H9 (cell line): ENCODE measurements at regions not wholly inside any gene's neighbourhood (a gene's known extent, or its start where the extent isn't known, plus 50 kb on each side); places are given as distances from the start of the nearest gene placed in this dataset.

ENCODE experiments used
- DNase-seq: peaks from one replicate; pipeline ENCODE4 v3.0.0-alpha.2; 2017
- H2AFZ ChIP-seq: one replicate; pipeline ENCODE4 v1.6.1; 2013; ENCODE audit warnings: mild to moderate bottlenecking, low read length, control low read depth, moderate library complexity
- H2AK5ac ChIP-seq: 2 replicates; pipeline ENCODE4 v1.6.1; 2013; ENCODE audit warnings: low read length, control low read depth, mixed read lengths; ENCODE audit not compliant: insufficient read length
- H2BK120ac ChIP-seq: one replicate; pipeline ENCODE4 v1.6.1; 2013; ENCODE audit warnings: low read depth, mild to moderate bottlenecking, low read length, control low read depth, inconsistent platforms; ENCODE audit not compliant: poor library complexity, severe bottlenecking
- H2BK12ac ChIP-seq: 2 replicates; pipeline ENCODE4 v1.6.1; 2013; ENCODE audit warnings: low read length, control low read depth, mixed read lengths, low read depth; ENCODE audit not compliant: insufficient read length
- H2BK15ac ChIP-seq: 2 replicates; pipeline ENCODE4 v1.6.1; 2013; ENCODE audit warnings: low read depth, low read length, control low read depth
- H2BK20ac ChIP-seq: one replicate; pipeline ENCODE4 v1.6.1; 2013; ENCODE audit warnings: low read depth, mild to moderate bottlenecking, low read length, control low read depth, inconsistent platforms; ENCODE audit not compliant: poor library complexity, severe bottlenecking
- H2BK5ac ChIP-seq: 2 replicates; pipeline ENCODE4 v1.6.1; 2013; ENCODE audit warnings: low read length, control low read depth, mixed read lengths; ENCODE audit not compliant: insufficient read length
- H3K14ac ChIP-seq: 2 replicates; pipeline ENCODE4 v1.6.1; 2013; ENCODE audit warnings: low read length, control low read depth; ENCODE audit not compliant: insufficient read depth
- H3K18ac ChIP-seq: 2 replicates; pipeline ENCODE4 v1.6.1; 2013; ENCODE audit warnings: low read depth, mild to moderate bottlenecking, mixed read lengths, low read length, control low read depth; ENCODE audit not compliant: insufficient read length
- H3K23ac ChIP-seq: 2 replicates; pipeline ENCODE4 v1.6.1; 2013; ENCODE audit warnings: low read length, control low read depth, mixed read lengths, low read depth; ENCODE audit not compliant: insufficient read length
- H3K23me2 ChIP-seq: 2 replicates; pipeline ENCODE4 v1.6.1; 2013; ENCODE audit warnings: low read depth, mild to moderate bottlenecking, mixed read lengths, low read length, control low read depth; ENCODE audit not compliant: insufficient read length, poor library complexity, severe bottlenecking
- H3K27ac ChIP-seq: 2 replicates; pipeline ENCODE4 v1.5.1; 2013; ENCODE audit warnings: low read length, control low read depth, mixed read lengths, low read depth; ENCODE audit not compliant: insufficient read length
- H3K27me3 ChIP-seq: 2 replicates; pipeline ENCODE4 v1.6.1; 2013; ENCODE audit warnings: low read length, control low read depth, inconsistent platforms; ENCODE audit not compliant: insufficient read depth
- H3K4ac ChIP-seq: 2 replicates; pipeline ENCODE4 v1.6.1; 2013; ENCODE audit warnings: low read depth, mild to moderate bottlenecking, control low read depth, inconsistent platforms, low read length, moderate library complexity
- H3K4me1 ChIP-seq: 2 replicates; pipeline ENCODE4 v1.6.1; 2013; ENCODE audit warnings: low read length, control low read depth, inconsistent platforms; ENCODE audit not compliant: insufficient read depth
- H3K4me2 ChIP-seq: 2 replicates; pipeline ENCODE4 v1.6.1; 2013; ENCODE audit warnings: low read length, control low read depth, mixed read lengths; ENCODE audit not compliant: insufficient read length, insufficient read depth
- H3K56ac ChIP-seq: 2 replicates; pipeline ENCODE4 v1.6.1; 2013; ENCODE audit warnings: low read depth, mild to moderate bottlenecking, mixed read lengths, low read length, control low read depth; ENCODE audit not compliant: insufficient read length
- H3K79me1 ChIP-seq: 2 replicates; pipeline ENCODE4 v1.6.1; 2013; ENCODE audit warnings: low read depth, mild to moderate bottlenecking, moderate library complexity, low read length, control low read depth, inconsistent platforms; ENCODE audit not compliant: insufficient read depth, poor library complexity, severe bottlenecking
- H3K79me2 ChIP-seq: 2 replicates; pipeline ENCODE4 v1.6.1; 2013; ENCODE audit warnings: low read length, control low read depth, inconsistent platforms; ENCODE audit not compliant: insufficient read depth
- H3K9ac ChIP-seq: 2 replicates; pipeline ENCODE4 v1.6.1; 2013; ENCODE audit warnings: low read length, control low read depth, mixed read lengths; ENCODE audit not compliant: insufficient read length; ENCODE audit errors: extremely low read depth
- H3K9me3 ChIP-seq: one replicate; pipeline ENCODE4 v1.6.1; 2013; ENCODE audit warnings: low read depth, low read length, inconsistent platforms; ENCODE audit not compliant: control insufficient read depth
- H3T11ph ChIP-seq: one replicate; pipeline ENCODE4 v1.6.1; 2013; ENCODE audit warnings: mild to moderate bottlenecking, low read length, control low read depth, inconsistent platforms
- H4K20me1 ChIP-seq: one replicate; pipeline ENCODE4 v1.6.1; 2013; ENCODE audit not compliant: control insufficient read depth, insufficient read length, insufficient read depth
- H4K5ac ChIP-seq: 2 replicates; pipeline ENCODE4 v1.6.1; 2013; ENCODE audit warnings: low read depth, mild to moderate bottlenecking, mixed read lengths, low read length, control low read depth; ENCODE audit not compliant: insufficient read length
- H4K8ac ChIP-seq: replicated peaks from 2 replicates; pipeline ENCODE4 v1.6.1; 2013; ENCODE audit warnings: low read length, control low read depth, mixed read lengths, low read depth; ENCODE audit not compliant: insufficient read length
- H4K91ac ChIP-seq: 2 replicates; pipeline ENCODE4 v1.6.1; 2013; ENCODE audit warnings: low read depth, mild to moderate bottlenecking, moderate library complexity, mixed read lengths, low read length, control low read depth; ENCODE audit not compliant: insufficient read length
- H3K27ac Mint-ChIP-seq, 3 experiments: 2 replicates in 2 of 3; 3 replicates in 1 of 3; pipeline ENCODE4 v1.8.0; 2020 to 2021; ENCODE audit warnings: mixed read lengths in 3 of 3, mild to moderate bottlenecking in 1 of 3, moderate library complexity in 1 of 3
- H3K27me3 Mint-ChIP-seq: 2 replicates; pipeline ENCODE4 v1.8.0; 2021; ENCODE audit warnings: low read depth, mild to moderate bottlenecking, moderate library complexity, mixed read lengths
- H3K36me3 Mint-ChIP-seq, 3 experiments: 2 replicates in 2 of 3; 3 replicates in 1 of 3; pipeline ENCODE4 v1.8.0; 2020 to 2021; ENCODE audit warnings: low read depth in 3 of 3, mixed read lengths in 3 of 3; ENCODE audit not compliant: insufficient read depth in 1 of 3
- H3K4me1 Mint-ChIP-seq, 2 experiments: 2 replicates each; pipeline ENCODE4 v1.8.0; 2020; ENCODE audit warnings: mixed read lengths in 2 of 2
- H3K4me3 Mint-ChIP-seq, 2 experiments: 2 replicates in 1 of 2; 3 replicates in 1 of 2; pipeline ENCODE4 v1.8.0; 2020 to 2021; ENCODE audit warnings: mild to moderate bottlenecking in 2 of 2, mixed read lengths in 2 of 2, moderate library complexity in 1 of 2
- H3K9me3 Mint-ChIP-seq, 2 experiments: 2 replicates in 1 of 2; 3 replicates in 1 of 2; pipeline ENCODE4 v1.8.0; 2020; ENCODE audit warnings: mild to moderate bottlenecking in 2 of 2, mixed read lengths in 2 of 2, moderate library complexity in 1 of 2
- WGBS: extraction: QIAGEN DNeasy Blood & Tissue Kit; methylation state at CpG from one replicate; pipeline ENCODE4 v1.1.7; 2013; ENCODE audit warnings: missing lambda C conversion rate, low lambda C conversion rate, mixed read lengths; ENCODE audit not compliant: insufficient read length; ENCODE audit errors: extremely low coverage; 5-methylcytosine and 5-hydroxymethylcytosine counted together
- TF ChIP-seq, protein P1 (sequence below): fragments of 200-600 bp; sonication (generic); conservative IDR thresholded peaks from 3 replicates; pipeline ENCODE4 v1.8.0; 2021; ENCODE audit warnings: antibody characterized with exemption, mild to moderate bottlenecking

DNA sequence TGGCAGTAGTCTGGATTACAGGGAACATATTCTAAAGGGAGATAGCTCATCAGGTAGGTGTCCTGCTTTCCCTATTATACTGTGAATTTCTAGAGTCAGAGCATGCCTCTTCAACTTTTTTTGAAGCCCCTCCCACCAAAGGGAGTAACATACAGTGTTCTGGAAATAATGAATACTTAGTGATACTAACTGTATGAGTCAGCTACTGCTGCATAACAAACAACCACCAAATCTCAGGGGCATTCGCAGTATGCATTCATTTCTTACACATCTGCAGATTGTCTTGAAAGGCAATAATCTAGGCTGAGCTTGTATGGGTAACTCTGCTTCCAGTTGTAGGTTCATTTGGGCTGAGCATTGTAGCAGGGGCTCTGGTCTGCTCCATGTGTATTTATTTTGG, 409.7 kb upstream of the SPRED2 start:
- peaks cover 10 to 12% of the 10 kb centered on the region in 2 experiments; a peak in 4 of 5 replicates for H3K9me3 Mint-ChIP-seq
- H3K27me3 ChIP-seq, result no peaks in the 10 kb centered on the region
- no peak overlapping the region for H2AFZ ChIP-seq
- no peak overlapping the region for H3K27ac ChIP-seq
- H3K14ac ChIP-seq, result no peak overlapping the region
- H4K8ac ChIP-seq, result no peak overlapping the region
- TF ChIP-seq, protein P1, sequence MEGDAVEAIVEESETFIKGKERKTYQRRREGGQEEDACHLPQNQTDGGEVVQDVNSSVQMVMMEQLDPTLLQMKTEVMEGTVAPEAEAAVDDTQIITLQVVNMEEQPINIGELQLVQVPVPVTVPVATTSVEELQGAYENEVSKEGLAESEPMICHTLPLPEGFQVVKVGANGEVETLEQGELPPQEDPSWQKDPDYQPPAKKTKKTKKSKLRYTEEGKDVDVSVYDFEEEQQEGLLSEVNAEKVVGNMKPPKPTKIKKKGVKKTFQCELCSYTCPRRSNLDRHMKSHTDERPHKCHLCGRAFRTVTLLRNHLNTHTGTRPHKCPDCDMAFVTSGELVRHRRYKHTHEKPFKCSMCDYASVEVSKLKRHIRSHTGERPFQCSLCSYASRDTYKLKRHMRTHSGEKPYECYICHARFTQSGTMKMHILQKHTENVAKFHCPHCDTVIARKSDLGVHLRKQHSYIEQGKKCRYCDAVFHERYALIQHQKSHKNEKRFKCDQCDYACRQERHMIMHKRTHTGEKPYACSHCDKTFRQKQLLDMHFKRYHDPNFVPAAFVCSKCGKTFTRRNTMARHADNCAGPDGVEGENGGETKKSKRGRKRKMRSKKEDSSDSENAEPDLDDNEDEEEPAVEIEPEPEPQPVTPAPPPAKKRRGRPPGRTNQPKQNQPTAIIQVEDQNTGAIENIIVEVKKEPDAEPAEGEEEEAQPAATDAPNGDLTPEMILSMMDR, result no peak
- DNase-seq, result no peak
- H2AK5ac ChIP-seq, result no peak overlapping the region
- WGBS, result no CpG with 5 or more reads among the region's 1 CpG
- H2BK5ac ChIP-seq, result no peak overlapping the region
- no peaks in the 10 kb centered on the region for H3K79me1 ChIP-seq
- no peak overlapping the region for H2BK12ac ChIP-seq
- H3K4me1 Mint-ChIP-seq, result no peaks in the 10 kb centered on the region
- no peak overlapping the region for H3K56ac ChIP-seq
- no peaks in the 10 kb centered on the region for H3K23me2 ChIP-seq
- no peaks in the 10 kb centered on the region for H4K20me1 ChIP-seq
- no peak overlapping the region for H4K5ac ChIP-seq
- no peak overlapping the region for H2BK15ac ChIP-seq
- no peak overlapping the region for H2BK120ac ChIP-seq
- no peak overlapping the region for H3T11ph ChIP-seq
- no peak overlapping the region for H4K91ac ChIP-seq
- no peak overlapping the region for H3K18ac ChIP-seq
- no peaks in the 10 kb centered on the region for H3K9me3 ChIP-seq
- no peak overlapping the region for H3K4me3 Mint-ChIP-seq
- peaks cover 3% of the 10 kb centered on the region; the same call in 1 of the 2 replicates for H3K27me3 Mint-ChIP-seq
- H3K79me2 ChIP-seq, result no peaks in the 10 kb centered on the region
- no peak overlapping the region for H3K9ac ChIP-seq
- no peak overlapping the region for H3K23ac ChIP-seq
- H3K4me2 ChIP-seq, result no peak overlapping the region
- H3K4ac ChIP-seq, result no peak overlapping the region
- H2BK20ac ChIP-seq, result no peak overlapping the region
- no peaks in the 10 kb centered on the region for H3K4me1 ChIP-seq
- H3K36me3 Mint-ChIP-seq, result peaks cover 0 to 6% (median 2%) of the 10 kb centered on the region in 3 experiments; a peak in 4 of 7 replicates
- no peak overlapping the region for H3K27ac Mint-ChIP-seq
